A673 (cell line): ENCODE measurements at regions not wholly inside any gene's neighbourhood (a gene's known extent, or its start where the extent isn't known, plus 50 kb on each side); places are given as distances from the start of the nearest gene placed in this dataset.

Experiments
- CTCF ChIP-seq: fragments of 300-800, 200-600 bp; sonication (generic); conservative IDR thresholded peaks from 2 replicates; pipeline ENCODE4 v1.5.1; 2017; ENCODE audit warnings: low read depth, mild to moderate bottlenecking, antibody characterized with exemption, low read length, moderate library complexity, mixed read lengths
- EZH2 ChIP-seq: fragments of 200-600 bp; sonication (generic); IDR thresholded peaks from 2 replicates; pipeline ENCODE4 v1.6.1; 2017; ENCODE audit warnings: borderline replicate concordance, low read depth, mild to moderate bottlenecking, mixed read lengths, antibody characterized with exemption, low read length; ENCODE audit not compliant: poor library complexity, severe bottlenecking

- TF ChIP-seq CTCF (no peak), EZH2 (no peak)
These were observed 184.6 kb downstream of the TGFB2 start for GRCh38 chr1:218529646-218530300.
